ENCODE measurements at regions not wholly inside any gene's neighbourhood (a gene's known extent, or its start where the extent isn't known, plus 50 kb on each side); places are given as distances from the start of the nearest gene placed in this dataset.

DNA sequence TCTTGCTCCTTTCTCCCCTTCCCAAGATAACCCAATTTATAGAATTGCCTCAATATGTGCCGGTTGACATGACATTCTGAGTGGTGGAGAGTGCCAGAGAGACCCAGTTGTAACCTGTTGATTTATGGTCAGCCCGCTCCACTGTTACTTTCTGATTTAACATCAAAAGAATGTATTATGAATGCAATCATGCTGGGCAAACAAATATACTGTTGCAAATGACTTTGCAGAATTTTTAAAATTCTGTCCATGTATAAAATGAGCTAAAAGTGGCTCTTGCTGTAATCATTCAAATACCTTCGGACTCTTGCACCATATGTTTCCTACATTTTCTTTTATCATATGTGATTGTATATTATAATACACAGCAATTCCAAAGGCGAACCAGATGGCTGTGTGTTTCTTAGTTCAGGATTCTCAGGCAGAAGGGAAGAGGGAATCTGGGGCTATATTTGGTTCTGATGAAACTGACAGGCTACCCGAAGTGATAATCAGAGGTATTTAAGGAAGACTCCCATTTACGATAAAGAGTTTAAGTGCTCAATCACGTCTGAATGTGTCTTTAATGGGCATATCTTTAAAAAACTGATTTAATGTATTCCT, 131.7 kb downstream of the CLCN4 start:
- no peak overlapping the region for H3K27ac Mint-ChIP-seq (ENCODE audit: unreplicated experiment)
- no peaks in the 10 kb centered on the region for H3K36me3 Mint-ChIP-seq (ENCODE audit: low read depth)
- peaks cover 6% of the 10 kb centered on the region for H3K4me1 Mint-ChIP-seq (ENCODE audit: low read depth)
- peaks cover 8% of the 10 kb centered on the region for H3K27me3 Mint-ChIP-seq (ENCODE audit: low read depth)
- H3K9me3 Mint-ChIP-seq (ENCODE audit: low read depth) = peaks cover 26% of the 10 kb centered on the region
- TF ChIP-seq, protein P1, sequence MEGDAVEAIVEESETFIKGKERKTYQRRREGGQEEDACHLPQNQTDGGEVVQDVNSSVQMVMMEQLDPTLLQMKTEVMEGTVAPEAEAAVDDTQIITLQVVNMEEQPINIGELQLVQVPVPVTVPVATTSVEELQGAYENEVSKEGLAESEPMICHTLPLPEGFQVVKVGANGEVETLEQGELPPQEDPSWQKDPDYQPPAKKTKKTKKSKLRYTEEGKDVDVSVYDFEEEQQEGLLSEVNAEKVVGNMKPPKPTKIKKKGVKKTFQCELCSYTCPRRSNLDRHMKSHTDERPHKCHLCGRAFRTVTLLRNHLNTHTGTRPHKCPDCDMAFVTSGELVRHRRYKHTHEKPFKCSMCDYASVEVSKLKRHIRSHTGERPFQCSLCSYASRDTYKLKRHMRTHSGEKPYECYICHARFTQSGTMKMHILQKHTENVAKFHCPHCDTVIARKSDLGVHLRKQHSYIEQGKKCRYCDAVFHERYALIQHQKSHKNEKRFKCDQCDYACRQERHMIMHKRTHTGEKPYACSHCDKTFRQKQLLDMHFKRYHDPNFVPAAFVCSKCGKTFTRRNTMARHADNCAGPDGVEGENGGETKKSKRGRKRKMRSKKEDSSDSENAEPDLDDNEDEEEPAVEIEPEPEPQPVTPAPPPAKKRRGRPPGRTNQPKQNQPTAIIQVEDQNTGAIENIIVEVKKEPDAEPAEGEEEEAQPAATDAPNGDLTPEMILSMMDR (IDR thresholded peaks at IDR 0.05) = no peak
- no peak overlapping the region for H3K4me3 Mint-ChIP-seq (ENCODE audit: unreplicated experiment)
- no peak for DNase-seq (ENCODE audit: low spot score)

DNA sequence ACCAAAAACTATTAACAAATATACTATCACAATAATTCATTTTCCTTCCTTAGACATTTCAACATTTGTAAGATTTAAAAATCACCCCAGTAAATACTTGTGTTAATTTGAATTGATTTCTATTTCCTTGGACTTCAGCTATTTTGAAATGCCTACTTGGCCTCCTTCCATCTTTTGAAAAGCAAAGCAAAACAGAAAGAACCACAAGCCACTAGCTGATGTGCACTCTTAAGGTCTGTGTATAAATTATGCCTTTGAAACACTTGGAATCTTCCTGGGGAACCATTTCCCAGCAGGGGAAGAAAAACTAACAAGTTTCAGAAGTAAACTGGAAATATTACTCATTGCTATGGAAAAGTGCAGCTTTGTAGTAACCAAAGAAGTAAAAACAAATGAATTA, 139.8 kb downstream of the CLCN4 start:
- Mint-ChIP-seq H3K27ac (ENCODE audit: unreplicated experiment) (no peak overlapping the region), H3K9me3 (ENCODE audit: low read depth) (peaks cover 42% of the 10 kb centered on the region), H3K36me3 (ENCODE audit: low read depth) (no peaks in the 10 kb centered on the region), H3K27me3 (ENCODE audit: low read depth) (peaks cover 8% of the 10 kb centered on the region), H3K4me1 (ENCODE audit: low read depth) (peaks cover 9% of the 10 kb centered on the region), H3K4me3 (ENCODE audit: unreplicated experiment) (no peak overlapping the region)
- no peak for DNase-seq (ENCODE audit: low spot score)
- TF ChIP-seq, protein P1 (IDR thresholded peaks at IDR 0.05) = no peak

DNA sequence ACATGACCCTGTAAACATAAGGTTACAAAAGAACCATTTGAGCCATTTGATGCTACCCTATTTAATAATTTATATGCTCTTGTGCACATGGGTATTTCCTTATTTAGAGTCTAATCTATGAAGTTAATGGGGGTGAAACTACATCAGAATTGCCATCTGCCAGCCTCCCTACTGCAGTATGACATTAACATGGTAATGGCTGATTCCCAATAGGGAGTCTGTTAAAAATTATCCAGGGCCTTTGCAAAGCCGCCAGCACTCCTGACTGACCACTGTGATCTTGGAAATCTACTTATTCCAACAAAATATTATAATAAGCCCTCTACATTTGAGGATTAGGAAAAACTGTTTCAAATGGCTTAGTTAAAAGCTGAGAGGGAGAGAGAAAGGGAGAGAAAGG, 153.7 kb downstream of the CLCN4 start:
- no peaks in the 10 kb centered on the region for H3K27me3 Mint-ChIP-seq (ENCODE audit: low read depth)
- no peak overlapping the region for H3K27ac Mint-ChIP-seq (ENCODE audit: unreplicated experiment)
- no peaks in the 10 kb centered on the region for H3K36me3 Mint-ChIP-seq (ENCODE audit: low read depth)
- TF ChIP-seq, protein P1 (IDR thresholded peaks at IDR 0.05) = no peak
- no peak overlapping the region for H3K4me3 Mint-ChIP-seq (ENCODE audit: unreplicated experiment)
- no peak for DNase-seq (ENCODE audit: low spot score)
- H3K9me3 Mint-ChIP-seq (ENCODE audit: low read depth) = peaks cover 17% of the 10 kb centered on the region
- H3K4me1 Mint-ChIP-seq (ENCODE audit: low read depth) = no peaks in the 10 kb centered on the region

DNA sequence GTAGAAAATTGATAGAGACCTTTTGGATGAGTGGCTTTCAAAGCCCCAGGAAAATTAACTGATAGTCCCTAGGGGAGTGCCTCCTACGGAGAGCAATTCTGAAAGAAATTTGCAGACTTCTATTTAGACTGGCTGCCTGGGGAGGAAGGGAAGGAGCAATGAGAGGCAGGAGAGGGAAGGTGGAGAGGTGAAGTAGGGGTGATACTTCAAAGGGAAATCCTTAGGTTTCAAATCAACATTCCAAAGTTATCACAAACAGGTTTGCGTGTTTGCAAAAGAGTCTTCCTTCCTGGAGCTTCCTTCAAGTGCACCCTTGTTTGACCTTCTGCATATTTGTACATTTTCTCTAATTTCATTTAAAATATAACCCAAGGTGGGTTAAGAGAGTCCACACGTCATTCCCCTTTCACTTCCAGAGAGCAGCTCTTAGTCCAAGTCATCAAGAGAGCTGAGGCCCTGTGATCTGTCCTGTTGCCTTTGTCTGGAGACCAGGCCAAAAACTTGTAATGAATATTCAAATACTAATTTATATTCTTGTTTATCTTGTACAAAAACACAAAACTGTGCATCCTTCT, 157.8 kb downstream of the CLCN4 start:
- TF ChIP-seq, protein P1 (IDR thresholded peaks at IDR 0.05) = no peak
- H3K36me3 Mint-ChIP-seq (ENCODE audit: low read depth) = no peaks in the 10 kb centered on the region
- no peaks in the 10 kb centered on the region for H3K27me3 Mint-ChIP-seq (ENCODE audit: low read depth)
- DNase-seq (ENCODE audit: low spot score) = no peak
- H3K9me3 Mint-ChIP-seq (ENCODE audit: low read depth) = peaks cover 21% of the 10 kb centered on the region
- H3K4me3 Mint-ChIP-seq (ENCODE audit: unreplicated experiment) = no peak overlapping the region
- no peaks in the 10 kb centered on the region for H3K4me1 Mint-ChIP-seq (ENCODE audit: low read depth)
- H3K27ac Mint-ChIP-seq (ENCODE audit: unreplicated experiment) = no peak overlapping the region

DNA sequence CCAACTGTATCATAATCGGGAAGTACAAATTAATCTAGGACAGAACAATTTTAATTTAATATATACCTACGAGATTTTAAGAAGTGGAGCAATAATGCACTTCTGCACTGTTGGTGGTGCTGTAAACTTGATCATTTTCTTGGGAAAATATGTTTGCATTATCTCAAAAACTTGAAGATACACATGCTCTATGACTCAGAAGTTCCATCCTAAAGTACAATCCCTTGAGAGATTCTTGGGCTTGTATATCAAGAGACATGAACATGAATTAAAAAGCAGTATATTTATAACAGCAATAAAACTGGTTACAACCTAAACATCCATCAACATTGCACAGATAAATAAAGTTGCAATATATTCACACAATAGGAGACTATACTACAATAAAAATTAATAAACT, 168.8 kb downstream of the CLCN4 start:
- DNase-seq (ENCODE audit: low spot score) = no peak

More for the DNA sequence above, 168.8 kb downstream of the CLCN4 start:
- TF ChIP-seq, protein P1 (IDR thresholded peaks at IDR 0.05) = peak; percentile 51
- H3K36me3 Mint-ChIP-seq (ENCODE audit: low read depth) = no peaks in the 10 kb centered on the region
- no peak overlapping the region for H3K27ac Mint-ChIP-seq (ENCODE audit: unreplicated experiment)
- peaks cover 13% of the 10 kb centered on the region for H3K4me1 Mint-ChIP-seq (ENCODE audit: low read depth)
- H3K27me3 Mint-ChIP-seq (ENCODE audit: low read depth) = no peaks in the 10 kb centered on the region
- no peak overlapping the region for H3K4me3 Mint-ChIP-seq (ENCODE audit: unreplicated experiment)
- H3K9me3 Mint-ChIP-seq (ENCODE audit: low read depth) = peaks cover 18% of the 10 kb centered on the region

Measured in chondrocyte (in vitro differentiated cells).